ENCODE measurements at regions not wholly inside any gene's neighbourhood (a gene's known extent, or its start where the extent isn't known, plus 50 kb on each side); places are given as distances from the start of the nearest gene placed in this dataset.

- no peak overlapping the region for H3K4me3 ChIP-seq (ENCODE audit: low read depth, low read length)
- TF ChIP-seq, protein P1, sequence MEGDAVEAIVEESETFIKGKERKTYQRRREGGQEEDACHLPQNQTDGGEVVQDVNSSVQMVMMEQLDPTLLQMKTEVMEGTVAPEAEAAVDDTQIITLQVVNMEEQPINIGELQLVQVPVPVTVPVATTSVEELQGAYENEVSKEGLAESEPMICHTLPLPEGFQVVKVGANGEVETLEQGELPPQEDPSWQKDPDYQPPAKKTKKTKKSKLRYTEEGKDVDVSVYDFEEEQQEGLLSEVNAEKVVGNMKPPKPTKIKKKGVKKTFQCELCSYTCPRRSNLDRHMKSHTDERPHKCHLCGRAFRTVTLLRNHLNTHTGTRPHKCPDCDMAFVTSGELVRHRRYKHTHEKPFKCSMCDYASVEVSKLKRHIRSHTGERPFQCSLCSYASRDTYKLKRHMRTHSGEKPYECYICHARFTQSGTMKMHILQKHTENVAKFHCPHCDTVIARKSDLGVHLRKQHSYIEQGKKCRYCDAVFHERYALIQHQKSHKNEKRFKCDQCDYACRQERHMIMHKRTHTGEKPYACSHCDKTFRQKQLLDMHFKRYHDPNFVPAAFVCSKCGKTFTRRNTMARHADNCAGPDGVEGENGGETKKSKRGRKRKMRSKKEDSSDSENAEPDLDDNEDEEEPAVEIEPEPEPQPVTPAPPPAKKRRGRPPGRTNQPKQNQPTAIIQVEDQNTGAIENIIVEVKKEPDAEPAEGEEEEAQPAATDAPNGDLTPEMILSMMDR (conservative IDR thresholded peaks at IDR 0.05; ENCODE audit: low read depth, low read length) = no peak
- DNase-seq (ENCODE audit: low read depth) = no peak
Observed at GRCh38 chr12:105547786-105548185, 217.3 kb downstream of the C12orf75 start.

- DNase-seq (ENCODE audit: low read depth) = no peak
- no peak overlapping the region for H3K4me3 ChIP-seq (ENCODE audit: low read depth, low read length)
- TF ChIP-seq, protein P1 (conservative IDR thresholded peaks at IDR 0.05; ENCODE audit: low read depth, low read length) = no peak
Observed at GRCh38 chr12:105548626-105549025, 218.1 kb downstream of the C12orf75 start.

GRCh38 chr12:105552056-105552455, 221.6 kb downstream of the C12orf75 start:
- TF ChIP-seq, protein P1 (conservative IDR thresholded peaks at IDR 0.05; ENCODE audit: low read depth, low read length) = no peak
- no peak for DNase-seq (ENCODE audit: low read depth)
- H3K4me3 ChIP-seq (ENCODE audit: low read depth, low read length) = no peak overlapping the region

- TF ChIP-seq, protein P1 (conservative IDR thresholded peaks at IDR 0.05; ENCODE audit: low read depth, low read length) = no peak
- no peak for DNase-seq (ENCODE audit: low read depth)
- H3K4me3 ChIP-seq (ENCODE audit: low read depth, low read length) = no peak overlapping the region
Observed at GRCh38 chr12:105554223-105554678, 223.8 kb downstream of the C12orf75 start.

DNA sequence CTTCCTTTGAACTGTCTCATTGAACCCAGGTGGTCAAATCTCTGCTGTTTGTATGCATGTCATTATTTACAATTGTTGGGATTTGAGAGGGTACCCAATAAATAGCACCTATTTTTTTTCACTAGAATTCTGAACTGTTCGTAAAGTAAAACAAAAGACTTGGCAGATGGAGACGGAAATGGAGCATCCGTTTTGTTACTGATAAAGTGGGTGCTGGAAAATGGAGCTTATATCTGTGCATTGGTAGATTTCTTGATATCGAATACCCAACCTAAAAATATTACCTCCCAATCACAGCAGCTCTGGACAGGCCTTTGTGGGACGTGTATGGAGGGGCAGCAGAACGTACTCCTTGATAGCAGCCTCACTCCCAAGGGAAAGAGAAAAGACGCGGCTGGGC, 224.4 kb downstream of the C12orf75 start:
- DNase-seq (ENCODE audit: low read depth) = no peak
- TF ChIP-seq, protein P1 (conservative IDR thresholded peaks at IDR 0.05; ENCODE audit: low read depth, low read length) = no peak
- no peak overlapping the region for H3K4me3 ChIP-seq (ENCODE audit: low read depth, low read length)

- no peak overlapping the region for H3K4me3 ChIP-seq (ENCODE audit: low read depth, low read length)
- TF ChIP-seq, protein P1 (conservative IDR thresholded peaks at IDR 0.05; ENCODE audit: low read depth, low read length) = peak; percentile 19
- DNase-seq (ENCODE audit: low read depth) = peak; percentile 15
Observed at GRCh38 chr12:105555556-105556295, 225.2 kb downstream of the C12orf75 start.

DNA sequence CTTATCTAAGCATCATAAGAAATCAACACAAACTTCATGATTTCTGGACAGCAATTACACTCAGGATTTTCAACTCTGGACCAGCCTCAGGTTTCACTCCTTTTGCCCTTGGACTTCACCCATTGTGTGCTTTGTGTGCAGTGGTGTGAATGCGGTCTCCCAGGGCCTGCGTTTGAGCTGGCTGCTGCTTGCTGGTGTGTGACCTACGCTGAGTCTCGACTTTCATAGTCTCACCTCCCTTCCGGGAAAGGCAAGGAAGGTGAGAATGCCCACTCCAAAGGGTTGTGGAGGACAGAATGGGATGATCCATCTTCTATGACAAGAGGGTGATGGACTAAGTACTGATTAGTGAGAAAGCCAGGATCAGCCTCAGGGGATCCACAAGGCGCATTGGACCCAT, 228.8 kb downstream of the C12orf75 start:
- TF ChIP-seq, protein P1 (conservative IDR thresholded peaks at IDR 0.05; ENCODE audit: low read depth, low read length) = no peak
- no peak overlapping the region for H3K4me3 ChIP-seq (ENCODE audit: low read depth, low read length)
- DNase-seq (ENCODE audit: low read depth) = peak; percentile 19
